Esophagus muscularis mucosa (tissue), 4 donors: ENCODE measurements at regions not wholly inside any gene's neighbourhood (a gene's known extent, or its start where the extent isn't known, plus 50 kb on each side); places are given as distances from the start of the nearest gene placed in this dataset.

Experiments
- DNase-seq: peaks from one replicate; pipeline ENCODE4 v3.0.0-alpha.2; 2017; ENCODE audit errors: extremely low spot score
- H3K27ac ChIP-seq, 4 donors: fragments of 200-600 bp; sonication (generic); replicated peaks in 1 of 4; 1 replicate in 3 of 4; 2 replicates in 1 of 4; pipeline ENCODE4 v1.5.1; 2016 to 2019; ENCODE audit warnings: mild to moderate bottlenecking in 1 of 4
- H3K27me3 ChIP-seq, 4 donors: fragments of 200-600 bp; sonication (generic); one replicate each; pipeline versions ENCODE4 v1.5.1 to v1.6.0; 2016 to 2019
- H3K36me3 ChIP-seq, 4 donors: fragments of 200-600 bp; sonication (generic); one replicate each; pipeline ENCODE4 v1.5.1; 2016 to 2019
- H3K4me1 ChIP-seq, 4 donors: fragments of 200-600 bp; sonication (generic); one replicate each; pipeline ENCODE4 v1.5.1; 2016 to 2019
- H3K4me3 ChIP-seq, 4 donors: fragments of 200-600 bp; sonication (generic); 1 replicate in 2 of 4; 2 replicates in 2 of 4; pipeline ENCODE4 v1.5.1; 2016 to 2019; ENCODE audit warnings: mild to moderate bottlenecking in 4 of 4, moderate library complexity in 1 of 4
- H3K9me3 ChIP-seq, 4 donors: fragments of 200-600 bp; sonication (generic); 1 replicate in 3 of 4; 2 replicates in 1 of 4; pipeline ENCODE4 v1.5.1; 2016 to 2019
- EP300 ChIP-seq: sonication (generic); formaldehyde crosslinking; IDR thresholded peaks from one replicate; pipeline ENCODE4 v1.6.1; 2017; ENCODE audit warnings: antibody characterized with exemption
- POLR2A ChIP-seq: fragments of 450-650 bp; IDR thresholded peaks from one replicate; pipeline ENCODE4 v1.6.1; 2017; ENCODE audit warnings: antibody characterized with exemption, moderate library complexity, mild to moderate bottlenecking, low read depth
- POLR2AphosphoS5 ChIP-seq, 2 donors: sonication (generic); formaldehyde crosslinking; IDR thresholded peaks; one replicate each; pipeline ENCODE4 v1.6.1; 2017; ENCODE audit warnings: antibody characterized with exemption in 2 of 2
- WGBS: methylation state at CpG from one replicate; pipeline ENCODE4 v1.1.5; 2018; 5-methylcytosine and 5-hydroxymethylcytosine counted together
- intact Hi-C: fragments of 100-400 bp; cut with DNase I; formaldehyde crosslinking; loops from one replicate; pipeline ENCODE4 v1.15.1; 2023
- TF ChIP-seq, protein P1 (sequence below), 3 experiments: fragments of 200-600 bp in 2 of 3; fragments of 450-650 bp in 1 of 3; sonication (generic) in 2 of 3; IDR thresholded peaks; one replicate each; pipeline ENCODE4 v1.5.1; 2017 to 2019; ENCODE audit warnings: antibody characterized with exemption in 3 of 3, mild to moderate bottlenecking in 2 of 3, moderate library complexity in 1 of 3

DNA sequence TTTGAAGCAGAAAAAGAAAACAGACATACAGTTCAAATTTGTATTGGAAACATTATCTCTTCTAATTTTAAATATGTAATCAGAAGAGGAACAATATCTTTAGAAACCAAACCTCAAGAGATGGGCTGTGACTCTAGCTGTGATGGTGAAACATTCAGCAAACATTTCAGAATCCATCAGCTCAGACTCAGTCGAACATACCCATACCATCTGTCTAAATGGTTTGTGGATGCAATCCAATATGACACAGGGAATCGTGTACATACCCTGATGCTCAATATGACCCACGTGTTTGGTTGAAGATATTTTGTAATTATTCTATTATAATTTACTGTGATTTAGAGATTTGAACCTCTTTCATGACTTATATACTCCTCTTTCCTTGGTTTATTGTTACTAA, 665.2 kb upstream of the CDH8 start:
- TF ChIP-seq EP300 (no peak), POLR2AphosphoS5 (IDR thresholded peaks at IDR 0.05) (no peak), POLR2A (no peak)
- TF ChIP-seq, protein P1, sequence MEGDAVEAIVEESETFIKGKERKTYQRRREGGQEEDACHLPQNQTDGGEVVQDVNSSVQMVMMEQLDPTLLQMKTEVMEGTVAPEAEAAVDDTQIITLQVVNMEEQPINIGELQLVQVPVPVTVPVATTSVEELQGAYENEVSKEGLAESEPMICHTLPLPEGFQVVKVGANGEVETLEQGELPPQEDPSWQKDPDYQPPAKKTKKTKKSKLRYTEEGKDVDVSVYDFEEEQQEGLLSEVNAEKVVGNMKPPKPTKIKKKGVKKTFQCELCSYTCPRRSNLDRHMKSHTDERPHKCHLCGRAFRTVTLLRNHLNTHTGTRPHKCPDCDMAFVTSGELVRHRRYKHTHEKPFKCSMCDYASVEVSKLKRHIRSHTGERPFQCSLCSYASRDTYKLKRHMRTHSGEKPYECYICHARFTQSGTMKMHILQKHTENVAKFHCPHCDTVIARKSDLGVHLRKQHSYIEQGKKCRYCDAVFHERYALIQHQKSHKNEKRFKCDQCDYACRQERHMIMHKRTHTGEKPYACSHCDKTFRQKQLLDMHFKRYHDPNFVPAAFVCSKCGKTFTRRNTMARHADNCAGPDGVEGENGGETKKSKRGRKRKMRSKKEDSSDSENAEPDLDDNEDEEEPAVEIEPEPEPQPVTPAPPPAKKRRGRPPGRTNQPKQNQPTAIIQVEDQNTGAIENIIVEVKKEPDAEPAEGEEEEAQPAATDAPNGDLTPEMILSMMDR (IDR thresholded peaks at IDR 0.05) = no peak
- no peaks in the 10 kb centered on the region for H3K9me3 ChIP-seq
- no peak overlapping the region for H3K4me3 ChIP-seq
- no peaks in the 10 kb centered on the region for H3K27me3 ChIP-seq
- 69% methylated on average over 3 of the region's 3 CpGs for WGBS
- no peaks in the 10 kb centered on the region for H3K36me3 ChIP-seq
- no peak for DNase-seq
- H3K27ac ChIP-seq = no peak overlapping the region
- H3K4me1 ChIP-seq = no peaks in the 10 kb centered on the region
- intact Hi-C loops = no loop called here

DNA sequence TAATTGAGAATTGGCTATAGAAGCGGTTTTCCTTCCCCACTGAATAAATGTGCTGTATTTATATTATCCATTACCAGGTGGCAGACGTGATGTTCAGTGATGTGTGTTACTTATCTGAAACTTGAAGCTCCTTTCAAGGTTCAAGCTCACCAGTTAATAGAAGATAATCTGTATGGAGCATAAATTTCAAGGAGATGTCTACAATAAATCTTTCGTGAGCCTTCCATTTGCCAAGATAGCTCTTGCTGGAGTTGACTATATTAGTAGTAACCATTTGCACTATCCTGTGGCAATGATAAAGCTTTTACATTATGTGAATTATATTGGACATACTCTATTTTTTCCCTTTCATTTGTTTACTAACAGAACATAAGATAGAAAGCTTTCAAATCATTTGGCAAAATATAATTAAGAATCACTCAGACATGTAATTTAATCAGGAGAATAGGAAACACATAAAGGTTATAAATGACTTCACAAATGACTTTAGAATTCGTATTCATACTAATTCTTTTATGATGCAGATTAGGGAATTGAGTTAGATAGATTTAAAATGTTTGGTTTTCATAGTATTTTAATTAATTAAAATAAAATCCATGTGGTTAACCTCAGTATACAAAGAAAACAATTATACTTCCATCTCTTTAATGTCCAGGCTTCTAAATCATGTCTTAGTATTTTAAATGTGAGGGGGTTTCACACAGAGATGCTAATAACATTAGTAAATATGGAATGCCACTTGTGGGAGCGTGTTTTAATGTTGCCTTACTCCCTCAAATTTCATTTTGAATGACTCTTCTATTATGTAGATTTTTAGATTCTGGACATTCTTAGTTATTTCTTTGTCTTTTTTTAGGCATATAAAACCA, 664.4 kb upstream of the CDH8 start:
- H3K9me3 ChIP-seq = no peaks in the 10 kb centered on the region
- TF ChIP-seq EP300 (no peak), POLR2AphosphoS5 (IDR thresholded peaks at IDR 0.05) (no peak), POLR2A (no peak)
- TF ChIP-seq, protein P1 (IDR thresholded peaks at IDR 0.05) = no peak
- no peak overlapping the region for H3K27ac ChIP-seq
- no peaks in the 10 kb centered on the region for H3K36me3 ChIP-seq
- no peak overlapping the region for H3K4me3 ChIP-seq
- no peaks in the 10 kb centered on the region for H3K4me1 ChIP-seq
- intact Hi-C loops = no loop called here
- H3K27me3 ChIP-seq = no peaks in the 10 kb centered on the region
- 74% methylated on average over 5 of the region's 5 CpGs for WGBS
- no peak for DNase-seq

DNA sequence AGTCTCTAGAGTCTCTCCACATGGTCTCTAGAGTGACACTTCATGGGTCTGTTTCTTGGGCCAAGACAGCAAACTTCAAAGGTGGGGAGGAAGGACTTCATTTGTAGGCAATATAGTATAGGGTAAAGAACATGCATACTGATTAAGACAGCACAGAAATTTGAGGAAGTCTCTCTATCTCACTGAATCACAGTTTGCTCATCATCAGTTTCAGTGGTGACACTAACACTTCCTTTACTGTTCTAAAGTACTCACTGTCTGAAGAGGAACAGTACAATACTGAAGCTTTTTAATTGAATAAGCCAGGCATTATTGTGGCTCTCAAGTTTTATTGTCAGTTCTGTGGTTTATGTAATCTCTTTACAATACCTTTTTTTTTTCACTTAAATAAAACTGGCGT, 656.4 kb upstream of the CDH8 start:
- Histone ChIP-seq H3K9me3 (peaks cover 0 to 18% (median 9%) of the 10 kb centered on the region in 4 donors), H3K4me3 (no peak overlapping the region), H3K27ac (no peak overlapping the region), H3K36me3 (no peaks in the 10 kb centered on the region), H3K27me3 (no peaks in the 10 kb centered on the region), H3K4me1 (no peaks in the 10 kb centered on the region)
- intact Hi-C loops = no loop called here
- 59% methylated on average over 1 of the region's 1 CpG for WGBS
- no peak for DNase-seq
- TF ChIP-seq, protein P1 (IDR thresholded peaks at IDR 0.05) = no peak
- TF ChIP-seq POLR2A = no peak
- no peak for TF ChIP-seq POLR2AphosphoS5 (IDR thresholded peaks at IDR 0.05)
- no peak for TF ChIP-seq EP300

DNA sequence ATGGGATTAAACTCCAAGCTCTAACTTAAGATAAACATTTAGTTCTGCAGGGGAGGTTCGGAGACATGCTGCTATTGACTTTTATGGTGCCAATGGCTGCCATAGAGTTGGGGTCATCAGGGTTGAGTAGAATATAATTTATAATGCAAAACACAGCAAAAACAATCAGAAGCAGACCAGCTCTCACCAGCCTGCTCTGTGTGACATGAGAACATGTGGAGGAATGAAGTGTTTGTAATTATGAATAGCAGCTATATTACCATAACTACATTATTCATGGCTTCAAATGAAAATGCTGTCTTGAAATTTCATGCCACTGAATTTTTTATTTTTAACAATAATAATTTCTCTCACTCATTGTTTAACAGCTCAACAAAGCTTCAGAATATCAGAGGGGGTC, 645.6 kb upstream of the CDH8 start:
- peaks cover 0 to 28% (median 17%) of the 10 kb centered on the region in 4 donors for H3K9me3 ChIP-seq
- intact Hi-C loops = no loop called here
- 100% methylated on average over 1 of the region's 1 CpG for WGBS

More for the DNA sequence above, 645.6 kb upstream of the CDH8 start:
- no peaks in the 10 kb centered on the region for H3K4me1 ChIP-seq
- no peaks in the 10 kb centered on the region for H3K27me3 ChIP-seq
- no peak overlapping the region for H3K4me3 ChIP-seq
- no peak for TF ChIP-seq EP300
- TF ChIP-seq, protein P1 (IDR thresholded peaks at IDR 0.05) = no peak
- TF ChIP-seq POLR2AphosphoS5 (IDR thresholded peaks at IDR 0.05) = no peak
- TF ChIP-seq POLR2A = no peak
- DNase-seq = no peak
- H3K36me3 ChIP-seq = no peaks in the 10 kb centered on the region
- no peak overlapping the region for H3K27ac ChIP-seq
